ENCODE measurements at regions not wholly inside any gene's neighbourhood (a gene's known extent, or its start where the extent isn't known, plus 50 kb on each side); places are given as distances from the start of the nearest gene placed in this dataset.

- H3K36me3 ChIP-seq (replicated peaks in 1 of 2; ENCODE audit: control insufficient read depth in 1 of 2, insufficient read depth in 2 of 2, low read length in 2 of 2): no peaks in the 10 kb centered on the region
- no peaks in the 10 kb centered on the region for H3K79me2 ChIP-seq (ENCODE audit: insufficient read depth, low read length)
- H3K4me1 Mint-ChIP-seq: no peaks in the 10 kb centered on the region
- H3K4me3 ChIP-seq (replicated peaks in 1 of 3; ENCODE audit: low read depth in 2 of 3, low read length in 3 of 3): no peak overlapping the region
- intact Hi-C loops (cut with micrococcal nuclease): no loop called here
- H3K27ac ChIP-seq (ENCODE audit: low read depth in 1 of 2, low read length in 2 of 2): no peak overlapping the region
- peaks cover 19 to 22% of the 10 kb centered on the region in 2 donors for H3K9me3 ChIP-seq (replicated peaks in 1 of 2; ENCODE audit: control insufficient read depth in 1 of 2, insufficient read depth in 1 of 2, low read length in 2 of 2)
- no peak overlapping the region for H3K4me3 Mint-ChIP-seq
- no peaks in the 10 kb centered on the region for H3K27me3 Mint-ChIP-seq (ENCODE audit: low read depth in 3 of 3)
- no CpG with 5 or more reads among the region's 2 CpGs for WGBS (ENCODE audit: insufficient coverage)
- no peak for DNase-seq
- no peaks in the 10 kb centered on the region for H3K4me1 ChIP-seq (ENCODE audit: control insufficient read depth in 1 of 2, insufficient read depth in 2 of 2, low read length in 2 of 2)
- no peak overlapping the region for H3K9ac ChIP-seq (ENCODE audit: insufficient read depth, low read length, poor library complexity, severe bottlenecking)
- no peak for TF ChIP-seq CTCF (IDR thresholded peaks at IDR 0.05)
- peaks cover 2 to 20% (median 9%) of the 10 kb centered on the region in 7 donors for H3K9me3 Mint-ChIP-seq
- no peaks in the 10 kb centered on the region for H4K20me1 ChIP-seq (ENCODE audit: insufficient read depth, low read length)
- H2AFZ ChIP-seq (ENCODE audit: insufficient read depth, low read depth, low read length, poor library complexity, severe bottlenecking): no peak overlapping the region
- no peaks in the 10 kb centered on the region for H3K36me3 Mint-ChIP-seq
- no peak overlapping the region for H3K4me2 ChIP-seq (replicated peaks; ENCODE audit: extremely low read depth, low read length, poor library complexity, severe bottlenecking)
- H3K27ac Mint-ChIP-seq: no peak overlapping the region
- no peaks in the 10 kb centered on the region for H3K27me3 ChIP-seq (ENCODE audit: control insufficient read depth in 2 of 2, insufficient read depth in 2 of 2, low read length in 2 of 2)
These were observed 367.8 kb upstream of the CLEC14A start for GRCh38 chr14:38623661-38624060.

- 100% methylated on average over 1 of the region's 1 CpG for WGBS (ENCODE audit: insufficient coverage)
- Mint-ChIP-seq H3K4me3 (no peak overlapping the region), H3K36me3 (no peaks in the 10 kb centered on the region)
These were observed 362.6 kb upstream of the CLEC14A start for GRCh38 chr14:38618514-38618913.

More at GRCh38 chr14:38618514-38618913, 362.6 kb upstream of the CLEC14A start:
- H3K36me3 ChIP-seq (replicated peaks in 1 of 2; ENCODE audit: control insufficient read depth in 1 of 2, insufficient read depth in 2 of 2, low read length in 2 of 2): no peaks in the 10 kb centered on the region
- Mint-ChIP-seq H3K9me3 (peaks cover 2 to 13% (median 5%) of the 10 kb centered on the region in 7 donors), H3K4me1 (no peaks in the 10 kb centered on the region), H3K27ac (no peak overlapping the region), H3K27me3 (ENCODE audit: low read depth in 3 of 3) (peaks cover 0 to 1% (median 0%) of the 10 kb centered on the region in 3 donors)
- no peak overlapping the region for H2AFZ ChIP-seq (ENCODE audit: insufficient read depth, low read depth, low read length, poor library complexity, severe bottlenecking)
- H4K20me1 ChIP-seq (ENCODE audit: insufficient read depth, low read length): no peaks in the 10 kb centered on the region
- H3K27ac ChIP-seq (ENCODE audit: low read depth in 1 of 2, low read length in 2 of 2): no peak overlapping the region
- H3K27me3 ChIP-seq (ENCODE audit: control insufficient read depth in 2 of 2, insufficient read depth in 2 of 2, low read length in 2 of 2): no peaks in the 10 kb centered on the region
- TF ChIP-seq CTCF (IDR thresholded peaks at IDR 0.05): no peak
- no peak overlapping the region for H3K4me2 ChIP-seq (replicated peaks; ENCODE audit: extremely low read depth, low read length, poor library complexity, severe bottlenecking)
- H3K9me3 ChIP-seq (replicated peaks in 1 of 2; ENCODE audit: control insufficient read depth in 1 of 2, insufficient read depth in 1 of 2, low read length in 2 of 2): peaks cover 7 to 10% of the 10 kb centered on the region in 2 donors
- H3K4me1 ChIP-seq (ENCODE audit: control insufficient read depth in 1 of 2, insufficient read depth in 2 of 2, low read length in 2 of 2): no peaks in the 10 kb centered on the region
- no peaks in the 10 kb centered on the region for H3K79me2 ChIP-seq (ENCODE audit: insufficient read depth, low read length)
- no peak overlapping the region for H3K4me3 ChIP-seq (replicated peaks in 1 of 3; ENCODE audit: low read depth in 2 of 3, low read length in 3 of 3)
- H3K9ac ChIP-seq (ENCODE audit: insufficient read depth, low read length, poor library complexity, severe bottlenecking): no peak overlapping the region
- intact Hi-C loops (cut with micrococcal nuclease): no loop called here
- no peak for DNase-seq
